ENCODE measurements at regions not wholly inside any gene's neighbourhood (a gene's known extent, or its start where the extent isn't known, plus 50 kb on each side); places are given as distances from the start of the nearest gene placed in this dataset.

DNA sequence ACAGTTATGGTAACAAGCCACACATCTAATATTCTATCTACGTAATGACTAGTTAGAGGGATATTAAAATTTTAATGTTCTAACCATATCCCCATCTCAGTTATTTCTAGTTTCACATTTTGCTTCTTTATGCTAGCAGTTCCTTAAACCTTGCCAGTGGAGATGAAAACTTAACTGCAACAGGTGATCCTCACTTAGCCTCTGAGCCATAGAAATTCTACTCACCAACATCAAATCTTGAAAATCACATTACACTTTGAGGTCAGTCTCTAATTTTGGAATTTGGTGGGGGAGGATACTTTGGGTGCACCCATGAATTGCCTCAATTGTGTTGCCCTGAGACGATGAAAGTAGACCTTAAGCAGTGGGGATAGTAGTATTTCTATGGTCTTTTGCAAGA is 256.4 kb downstream of the GATA3 start:
- TF ChIP-seq GATA2 (IDR thresholded peaks at IDR 0.05; ENCODE audit: low read depth, low read length) (no peak), GATA3 (IDR thresholded peaks at IDR 0.05; ENCODE audit: low read depth, low read length) (no peak)

All from SH-SY5Y (cell line).